SU-DHL-6 (cell line): ENCODE measurements at regions not wholly inside any gene's neighbourhood (a gene's known extent, or its start where the extent isn't known, plus 50 kb on each side); places are given as distances from the start of the nearest gene placed in this dataset.

Experiments
- CTCF ChIP-seq: fragments of 200-600 bp; sonication (generic); IDR thresholded peaks from one replicate; pipeline ENCODE4 v1.5.1; 2017; ENCODE audit warnings: antibody characterized with exemption, mild to moderate bottlenecking, low read length, moderate library complexity; ENCODE audit not compliant: insufficient read depth, poor library complexity, severe bottlenecking
- EZH2phosphoT487 ChIP-seq: fragments of 200-600 bp; sonication (generic), shearing (Covaris generic); conservative IDR thresholded peaks from 2 replicates; pipeline ENCODE4 v1.6.1; 2018; ENCODE audit warnings: mild to moderate bottlenecking, antibody characterized with exemption, low read length, moderate library complexity, mixed read lengths

GRCh38 chr20:19121916-19122315 is 90.5 kb upstream of the SLC24A3 start:
- TF ChIP-seq CTCF (no peak), EZH2phosphoT487 (no peak)
